Kidney (tissue), 13 donors: ENCODE measurements at regions not wholly inside any gene's neighbourhood (a gene's known extent, or its start where the extent isn't known, plus 50 kb on each side); places are given as distances from the start of the nearest gene placed in this dataset.

ENCODE experiments used
- DNase-seq, 5 donors: peaks; one replicate each; pipeline ENCODE4 v3.0.0-alpha.2; 2013 to 2020
- FAIRE-seq: peaks from 2 replicates; lab custom pipeline; 2012; peaks lifted over from hg19 to GRCh38; lab: Jason Lieb, UNC
- H3K27ac ChIP-seq, 2 donors: one replicate each; pipeline ENCODE4 v1.7.0; 2013; ENCODE audit warnings: low read depth in 2 of 2, low read length in 2 of 2, inconsistent platforms in 1 of 2
- H3K27me3 ChIP-seq: one replicate; pipeline ENCODE4 v1.7.1; 2013; ENCODE audit warnings: low read length, inconsistent platforms; ENCODE audit not compliant: control insufficient read depth, insufficient read depth
- H3K36me3 ChIP-seq, 3 donors: one replicate each; pipeline versions ENCODE4 v1.7.0 to v1.7.1; 2013; ENCODE audit warnings: low read length in 3 of 3, control low read depth in 1 of 3, inconsistent platforms in 1 of 3; ENCODE audit not compliant: insufficient read depth in 3 of 3, control insufficient read depth in 2 of 3
- H3K4me1 ChIP-seq, 3 donors: one replicate each; pipeline versions ENCODE4 v1.7.0 to v1.7.1; 2013; ENCODE audit warnings: low read length in 3 of 3, inconsistent platforms in 1 of 3, low read depth in 1 of 3; ENCODE audit not compliant: control insufficient read depth in 2 of 3, insufficient read depth in 2 of 3
- H3K4me3 ChIP-seq, 3 donors: one replicate each; pipeline versions ENCODE4 v1.7.0 to v1.8.1; 2013; ENCODE audit warnings: low read length in 3 of 3, control low read depth in 1 of 3, inconsistent platforms in 1 of 3
- H3K9ac ChIP-seq, 3 donors: one replicate each; pipeline versions ENCODE4 v1.7.0 to v1.7.1; 2013; ENCODE audit warnings: low read length in 3 of 3, control low read depth in 1 of 3, inconsistent platforms in 1 of 3
- H3K9me3 ChIP-seq, 3 donors: one replicate each; pipeline versions ENCODE4 v1.7.0 to v1.7.1; 2013; ENCODE audit warnings: low read length in 3 of 3, control low read depth in 1 of 3, inconsistent platforms in 1 of 3; ENCODE audit not compliant: control insufficient read depth in 2 of 3, insufficient read depth in 1 of 3
- intact Hi-C: fragments of 100-400 bp; cut with DNase I; formaldehyde crosslinking; loops from one replicate; pipeline ENCODE4 v1.11.1; 2022
- TF ChIP-seq, protein P1 (sequence below): IDR thresholded peaks from 3 replicates; pipeline ENCODE4 v1.5.1; 2012; ENCODE audit warnings: mild to moderate bottlenecking, moderate library complexity, borderline replicate concordance; ENCODE audit not compliant: insufficient read depth; ENCODE audit errors: extremely low read depth
- donor health status: control.
- donor health status: control.
- donor health status: control.
- donor health status: control.
- donor health status: control.
- donor health status: DM: yes; HTN: yes; CAD: no.
- donor health status: Normal renal cell carcinoma (clear cell type).

- no peak overlapping the region for H3K9ac ChIP-seq
- H3K9me3 ChIP-seq, result no peaks in the 10 kb centered on the region
- DNase-seq, result no peak
- no peaks in the 10 kb centered on the region for H3K36me3 ChIP-seq
- no peak for FAIRE-seq
- intact Hi-C loops, result no loop called here
- H3K4me1 ChIP-seq, result no peaks in the 10 kb centered on the region
- H3K27ac ChIP-seq, result no peak overlapping the region
- H3K27me3 ChIP-seq, result no peaks in the 10 kb centered on the region
- H3K4me3 ChIP-seq, result no peak overlapping the region
- TF ChIP-seq, protein P1, sequence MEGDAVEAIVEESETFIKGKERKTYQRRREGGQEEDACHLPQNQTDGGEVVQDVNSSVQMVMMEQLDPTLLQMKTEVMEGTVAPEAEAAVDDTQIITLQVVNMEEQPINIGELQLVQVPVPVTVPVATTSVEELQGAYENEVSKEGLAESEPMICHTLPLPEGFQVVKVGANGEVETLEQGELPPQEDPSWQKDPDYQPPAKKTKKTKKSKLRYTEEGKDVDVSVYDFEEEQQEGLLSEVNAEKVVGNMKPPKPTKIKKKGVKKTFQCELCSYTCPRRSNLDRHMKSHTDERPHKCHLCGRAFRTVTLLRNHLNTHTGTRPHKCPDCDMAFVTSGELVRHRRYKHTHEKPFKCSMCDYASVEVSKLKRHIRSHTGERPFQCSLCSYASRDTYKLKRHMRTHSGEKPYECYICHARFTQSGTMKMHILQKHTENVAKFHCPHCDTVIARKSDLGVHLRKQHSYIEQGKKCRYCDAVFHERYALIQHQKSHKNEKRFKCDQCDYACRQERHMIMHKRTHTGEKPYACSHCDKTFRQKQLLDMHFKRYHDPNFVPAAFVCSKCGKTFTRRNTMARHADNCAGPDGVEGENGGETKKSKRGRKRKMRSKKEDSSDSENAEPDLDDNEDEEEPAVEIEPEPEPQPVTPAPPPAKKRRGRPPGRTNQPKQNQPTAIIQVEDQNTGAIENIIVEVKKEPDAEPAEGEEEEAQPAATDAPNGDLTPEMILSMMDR, result no peak
These were observed 199.8 kb upstream of the FBXL7 start for GRCh38 chr5:15300141-15300540.

- intact Hi-C loops, result no loop called here
These were observed 209.0 kb upstream of the FBXL7 start for GRCh38 chr5:15290953-15291352.

DNA sequence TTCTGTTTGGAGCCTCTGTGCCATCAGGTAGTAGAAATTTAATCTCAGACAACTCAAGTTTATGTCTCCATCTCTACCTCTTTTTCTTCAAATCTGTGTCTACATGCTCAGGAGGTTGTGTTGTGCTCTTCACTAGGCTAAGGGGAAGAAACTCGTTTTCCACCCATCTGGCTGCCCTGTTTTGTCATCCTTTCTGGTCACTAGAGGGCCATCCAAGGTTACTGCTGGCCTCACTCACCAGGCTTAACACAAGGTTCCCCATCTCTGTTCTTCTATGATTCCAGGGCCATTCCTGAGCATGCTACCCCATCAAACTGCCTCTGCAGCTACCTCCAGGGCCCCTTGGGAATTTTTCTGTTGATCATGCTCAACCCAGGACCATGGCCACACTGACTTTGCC is 213.3 kb upstream of the FBXL7 start:
- DNase-seq, result peak in 1 of 5 donors; percentile 22
- Histone ChIP-seq H3K4me1 (no peaks in the 10 kb centered on the region), H3K27ac (no peak overlapping the region), H3K36me3 (no peaks in the 10 kb centered on the region), H3K27me3 (no peaks in the 10 kb centered on the region), H3K9me3 (no peaks in the 10 kb centered on the region), H3K4me3 (no peak overlapping the region), H3K9ac (no peak overlapping the region)
- TF ChIP-seq, protein P1, result peak; percentile 19
- no peak for FAIRE-seq
- intact Hi-C loops, result no loop called here

More at GRCh38 chr5:15290953-15291352, 209.0 kb upstream of the FBXL7 start:
- Histone ChIP-seq H3K9ac (no peak overlapping the region), H3K4me1 (no peaks in the 10 kb centered on the region), H3K9me3 (no peaks in the 10 kb centered on the region), H3K36me3 (no peaks in the 10 kb centered on the region), H3K4me3 (no peak overlapping the region), H3K27ac (no peak overlapping the region), H3K27me3 (no peaks in the 10 kb centered on the region)
- no peak for DNase-seq
- no peak for FAIRE-seq
- TF ChIP-seq, protein P1, result no peak
